Liver (tissue), 8 donors: ENCODE measurements at regions not wholly inside any gene's neighbourhood (a gene's known extent, or its start where the extent isn't known, plus 50 kb on each side); places are given as distances from the start of the nearest gene placed in this dataset.

Source experiments
- DNase-seq: peaks from one replicate; pipeline ENCODE4 v3.0.0-alpha.2; 2017; ENCODE audit warnings: low spot score
- H3K27ac ChIP-seq, 2 donors: one replicate each; pipeline ENCODE4 v1.7.0; 2013; ENCODE audit warnings: inconsistent platforms in 2 of 2, low read length in 2 of 2, control low read depth in 1 of 2, low read depth in 1 of 2, mild to moderate bottlenecking in 1 of 2
- H3K27me3 ChIP-seq, 4 donors: one replicate each; pipeline versions ENCODE4 v1.6.1 to v1.7.0; 2013; ENCODE audit warnings: low read length in 3 of 4, inconsistent platforms in 1 of 4, mild to moderate bottlenecking in 1 of 4, moderate library complexity in 1 of 4; ENCODE audit not compliant: control insufficient read depth in 4 of 4, insufficient read depth in 4 of 4
- H3K36me3 ChIP-seq, 4 donors: one replicate each; pipeline versions ENCODE4 v1.6.1 to v1.7.0; 2013; ENCODE audit warnings: low read length in 3 of 4, mild to moderate bottlenecking in 3 of 4, low read depth in 1 of 4, moderate library complexity in 1 of 4; ENCODE audit not compliant: control insufficient read depth in 4 of 4, insufficient read depth in 3 of 4
- H3K4me1 ChIP-seq, 4 donors: one replicate each; pipeline versions ENCODE4 v1.6.1 to v1.7.0; 2013; ENCODE audit warnings: low read length in 3 of 4, mild to moderate bottlenecking in 3 of 4, moderate library complexity in 1 of 4; ENCODE audit not compliant: control insufficient read depth in 4 of 4, insufficient read depth in 4 of 4
- H3K4me3 ChIP-seq, 3 donors: one replicate each; pipeline versions ENCODE4 v1.6.1 to v1.7.0; 2013; ENCODE audit warnings: low read length in 3 of 3, control low read depth in 1 of 3, low read depth in 1 of 3, mild to moderate bottlenecking in 1 of 3
- H3K9ac ChIP-seq, 2 donors: one replicate each; pipeline ENCODE4 v1.7.0; 2013; ENCODE audit warnings: low read length in 2 of 2, mild to moderate bottlenecking in 2 of 2, moderate library complexity in 2 of 2, control low read depth in 1 of 2, low read depth in 1 of 2
- H3K9me3 ChIP-seq, 4 donors: one replicate each; pipeline versions ENCODE4 v1.6.1 to v1.7.0; 2013; ENCODE audit warnings: low read length in 3 of 4; ENCODE audit not compliant: control insufficient read depth in 4 of 4
- EGR1 ChIP-seq, 2 donors: IDR thresholded peaks; 2 replicates each; pipeline ENCODE4 v1.6.1; 2016 to 2018; ENCODE audit warnings: antibody characterized with exemption in 2 of 2, low read depth in 2 of 2
- FOXA1 ChIP-seq: IDR thresholded peaks from 2 replicates; pipeline ENCODE4 v1.6.1; 2016; ENCODE audit warnings: antibody characterized with exemption
- FOXA2 ChIP-seq: IDR thresholded peaks from 2 replicates; pipeline ENCODE4 v1.6.1; 2016; ENCODE audit warnings: antibody characterized with exemption
- GABPA ChIP-seq, 2 donors: IDR thresholded peaks in 1 of 2; conservative IDR thresholded peaks in 1 of 2; 2 replicates each; pipeline ENCODE4 v1.6.1; 2016; ENCODE audit warnings: antibody characterized with exemption in 2 of 2, mild to moderate bottlenecking in 1 of 2, moderate library complexity in 1 of 2
- HNF4A ChIP-seq, 2 donors: conservative IDR thresholded peaks; 2 replicates each; pipeline ENCODE4 v1.6.1; 2016; ENCODE audit warnings: antibody characterized with exemption in 2 of 2, mild to moderate bottlenecking in 2 of 2
- HNF4G ChIP-seq: IDR thresholded peaks from 2 replicates; pipeline ENCODE4 v1.6.1; 2016; ENCODE audit warnings: antibody characterized with exemption
- JUND ChIP-seq, 2 donors: IDR thresholded peaks; 2 replicates each; pipeline ENCODE4 v1.6.1; 2016; ENCODE audit warnings: antibody characterized with exemption in 2 of 2
- NR2F2 ChIP-seq: IDR thresholded peaks from 2 replicates; pipeline ENCODE4 v1.6.1; 2016; ENCODE audit warnings: antibody characterized with exemption
- RAD21 ChIP-seq, 2 donors: IDR thresholded peaks; 2 replicates each; pipeline ENCODE4 v1.6.1; 2016; ENCODE audit warnings: antibody characterized with exemption in 2 of 2, mild to moderate bottlenecking in 2 of 2
- REST ChIP-seq: IDR thresholded peaks from 2 replicates; pipeline ENCODE4 v1.6.1; 2016; ENCODE audit warnings: antibody characterized with exemption, mild to moderate bottlenecking
- RXRA ChIP-seq, 2 donors: IDR thresholded peaks; 2 replicates each; pipeline ENCODE4 v1.6.1; 2017 to 2018; ENCODE audit warnings: antibody characterized with exemption in 2 of 2, mild to moderate bottlenecking in 1 of 2
- SP1 ChIP-seq: IDR thresholded peaks from 2 replicates; pipeline ENCODE4 v1.6.1; 2018; ENCODE audit warnings: antibody characterized with exemption, mild to moderate bottlenecking
- TAF1 ChIP-seq: conservative IDR thresholded peaks from 2 replicates; pipeline ENCODE4 v1.6.1; 2016; ENCODE audit warnings: antibody characterized with exemption, mild to moderate bottlenecking
- YY1 ChIP-seq: IDR thresholded peaks from 2 replicates; pipeline ENCODE4 v1.6.1; 2016; ENCODE audit warnings: antibody characterized with exemption, mild to moderate bottlenecking
- WGBS: extraction: QIAGEN DNeasy Blood & Tissue Kit; methylation state at CpG from one replicate; pipeline ENCODE4 v1.1.7; 2013; 5-methylcytosine and 5-hydroxymethylcytosine counted together
- TF ChIP-seq, protein P1 (sequence below): fragments of 150-350 bp; IDR thresholded peaks from 2 replicates; pipeline ENCODE4 v1.5.1; 2017; ENCODE audit warnings: improper control_type of control experiment, low read depth, low read length; ENCODE audit not compliant: missing input control
- TF ChIP-seq, protein P2 (sequence below): IDR thresholded peaks from 2 replicates; pipeline ENCODE4 v1.6.1; 2016; ENCODE audit warnings: antibody characterized with exemption
- TF ChIP-seq, protein P3 (sequence below): IDR thresholded peaks from 2 replicates; pipeline ENCODE4 v1.6.1; 2016; ENCODE audit warnings: antibody characterized with exemption
- TF ChIP-seq, protein P4 (sequence below): IDR thresholded peaks from 2 replicates; pipeline ENCODE4 v1.6.1; 2016; ENCODE audit warnings: antibody characterized with exemption
- donor health status: healthy.
- donor health status: healthy.
- donor health status: healthy.
- donor health status: healthy.
- donor health status: healthy.

DNA sequence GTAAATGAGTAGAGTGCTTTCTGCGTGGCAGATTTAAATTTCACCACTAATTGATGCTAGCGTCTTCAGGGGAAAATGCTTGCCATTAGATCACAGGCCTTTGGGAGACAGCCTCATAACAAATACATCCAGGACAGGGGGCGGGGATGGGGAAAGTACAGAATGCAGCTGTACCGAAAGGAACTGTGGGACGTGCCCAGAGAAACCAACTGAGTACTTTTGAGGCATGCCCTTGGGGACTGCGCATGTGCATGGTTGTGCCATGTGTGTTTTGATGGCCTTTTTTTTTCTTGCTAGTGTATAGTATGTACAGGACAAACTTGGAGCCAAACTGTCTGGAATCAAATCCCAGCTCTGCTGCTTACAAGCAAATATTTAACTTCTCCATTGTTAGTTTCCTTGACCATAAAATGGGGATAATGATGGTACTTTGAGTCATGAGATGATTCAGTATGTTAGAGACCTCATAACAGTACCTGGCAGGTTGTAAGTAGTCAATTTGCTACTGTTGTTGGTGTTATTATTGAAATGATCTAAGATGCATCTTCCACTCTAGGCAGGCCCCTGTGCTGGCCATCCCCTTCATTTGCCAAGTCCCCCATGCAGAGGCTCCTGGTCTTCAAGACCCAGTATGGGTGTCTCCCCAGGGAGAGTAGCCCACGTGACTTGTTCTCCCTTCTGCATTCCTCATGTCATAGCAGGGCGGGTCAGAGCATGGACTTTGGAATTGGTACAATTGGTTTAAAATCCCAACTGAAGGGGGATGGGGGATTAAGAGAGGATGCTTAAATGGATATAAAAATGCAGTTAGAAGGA, 68.3 kb upstream of the NPAS1 start:
- Histone ChIP-seq H3K27ac (peak overlapping the region; percentile 22 to 35), H3K27me3 (no peaks in the 10 kb centered on the region), H3K9ac (no peak overlapping the region), H3K4me3 (no peak overlapping the region), H3K9me3 (no peaks in the 10 kb centered on the region), H3K36me3 (peaks cover 0 to 4% (median 0%) of the 10 kb centered on the region in 4 donors), H3K4me1 (peaks cover 26 to 72% (median 55%) of the 10 kb centered on the region in 4 donors)
- 57% methylated on average over 8 of the region's 8 CpGs for WGBS
- DNase-seq: no peak
- TF ChIP-seq EGR1 (IDR thresholded peaks at IDR 0.05; ENCODE audit: low read depth in 2 of 2) (no peak), RXRA (IDR thresholded peaks at IDR 0.05) (peak; percentile 73 to 83), FOXA2 (peak; percentile 30), HNF4A (conservative IDR thresholded peaks at IDR 0.05) (peak; percentile 99), FOXA1 (peak; percentile 34), NR2F2 (peak; percentile 68), SP1 (peak; percentile 79), HNF4G (peak; percentile 98), RAD21 (IDR thresholded peaks at IDR 0.05) (peak; percentile 42 to 43), REST (peak; percentile 42), JUND (IDR thresholded peaks at IDR 0.05) (peak; percentile 53 to 62), GABPA (IDR thresholded peaks at IDR 0.05 in 1 of 2, conservative IDR thresholded peaks at IDR 0.05 in 1 of 2) (no peak), TAF1 (no peak), YY1 (peak; percentile 36)
- TF ChIP-seq, protein P1, sequence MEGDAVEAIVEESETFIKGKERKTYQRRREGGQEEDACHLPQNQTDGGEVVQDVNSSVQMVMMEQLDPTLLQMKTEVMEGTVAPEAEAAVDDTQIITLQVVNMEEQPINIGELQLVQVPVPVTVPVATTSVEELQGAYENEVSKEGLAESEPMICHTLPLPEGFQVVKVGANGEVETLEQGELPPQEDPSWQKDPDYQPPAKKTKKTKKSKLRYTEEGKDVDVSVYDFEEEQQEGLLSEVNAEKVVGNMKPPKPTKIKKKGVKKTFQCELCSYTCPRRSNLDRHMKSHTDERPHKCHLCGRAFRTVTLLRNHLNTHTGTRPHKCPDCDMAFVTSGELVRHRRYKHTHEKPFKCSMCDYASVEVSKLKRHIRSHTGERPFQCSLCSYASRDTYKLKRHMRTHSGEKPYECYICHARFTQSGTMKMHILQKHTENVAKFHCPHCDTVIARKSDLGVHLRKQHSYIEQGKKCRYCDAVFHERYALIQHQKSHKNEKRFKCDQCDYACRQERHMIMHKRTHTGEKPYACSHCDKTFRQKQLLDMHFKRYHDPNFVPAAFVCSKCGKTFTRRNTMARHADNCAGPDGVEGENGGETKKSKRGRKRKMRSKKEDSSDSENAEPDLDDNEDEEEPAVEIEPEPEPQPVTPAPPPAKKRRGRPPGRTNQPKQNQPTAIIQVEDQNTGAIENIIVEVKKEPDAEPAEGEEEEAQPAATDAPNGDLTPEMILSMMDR: no peak
- TF ChIP-seq, protein P2, sequence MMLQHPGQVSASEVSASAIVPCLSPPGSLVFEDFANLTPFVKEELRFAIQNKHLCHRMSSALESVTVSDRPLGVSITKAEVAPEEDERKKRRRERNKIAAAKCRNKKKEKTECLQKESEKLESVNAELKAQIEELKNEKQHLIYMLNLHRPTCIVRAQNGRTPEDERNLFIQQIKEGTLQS: no peak
- TF ChIP-seq, protein P3, sequence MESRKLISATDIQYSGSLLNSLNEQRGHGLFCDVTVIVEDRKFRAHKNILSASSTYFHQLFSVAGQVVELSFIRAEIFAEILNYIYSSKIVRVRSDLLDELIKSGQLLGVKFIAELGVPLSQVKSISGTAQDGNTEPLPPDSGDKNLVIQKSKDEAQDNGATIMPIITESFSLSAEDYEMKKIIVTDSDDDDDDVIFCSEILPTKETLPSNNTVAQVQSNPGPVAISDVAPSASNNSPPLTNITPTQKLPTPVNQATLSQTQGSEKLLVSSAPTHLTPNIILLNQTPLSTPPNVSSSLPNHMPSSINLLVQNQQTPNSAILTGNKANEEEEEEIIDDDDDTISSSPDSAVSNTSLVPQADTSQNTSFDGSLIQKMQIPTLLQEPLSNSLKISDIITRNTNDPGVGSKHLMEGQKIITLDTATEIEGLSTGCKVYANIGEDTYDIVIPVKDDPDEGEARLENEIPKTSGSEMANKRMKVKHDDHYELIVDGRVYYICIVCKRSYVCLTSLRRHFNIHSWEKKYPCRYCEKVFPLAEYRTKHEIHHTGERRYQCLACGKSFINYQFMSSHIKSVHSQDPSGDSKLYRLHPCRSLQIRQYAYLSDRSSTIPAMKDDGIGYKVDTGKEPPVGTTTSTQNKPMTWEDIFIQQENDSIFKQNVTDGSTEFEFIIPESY: no peak
- TF ChIP-seq, protein P4, sequence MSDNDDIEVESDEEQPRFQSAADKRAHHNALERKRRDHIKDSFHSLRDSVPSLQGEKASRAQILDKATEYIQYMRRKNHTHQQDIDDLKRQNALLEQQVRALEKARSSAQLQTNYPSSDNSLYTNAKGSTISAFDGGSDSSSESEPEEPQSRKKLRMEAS: peak; percentile 62
